Bone marrow (tissue), 2 donors: ENCODE measurements at regions not wholly inside any gene's neighbourhood (a gene's known extent, or its start where the extent isn't known, plus 50 kb on each side); places are given as distances from the start of the nearest gene placed in this dataset.
A peak's percentile ranks its signal among the peaks of the same experiment; 100 is the strongest.
"Not testable (repeated sequence)": the region's sequence is repeated elsewhere in the genome, so short reads cannot be mapped to it uniquely, and the experiment has no call there.

ENCODE experiments used
- DNase-seq, 2 donors: peaks; one replicate each; lab custom pipeline; 2025; lab: John Stamatoyannopoulos, UW

DNA sequence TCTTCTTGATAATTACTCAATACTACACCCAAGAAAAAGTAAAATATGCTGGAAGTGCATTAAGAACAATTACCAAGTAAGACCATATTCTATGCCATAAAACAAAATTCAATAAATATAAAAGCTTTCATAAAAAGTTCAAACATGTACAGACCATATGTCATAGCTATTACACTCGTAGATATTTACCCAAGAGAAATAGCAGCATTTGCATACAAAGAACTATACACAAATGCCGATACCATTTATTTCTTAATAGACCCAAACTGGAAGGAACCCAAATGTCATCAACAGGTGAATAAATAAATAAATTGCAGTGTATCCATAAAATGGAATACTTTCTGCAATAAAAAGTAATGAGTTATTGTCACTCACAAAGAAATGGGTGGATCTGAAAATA is 78.3 kb upstream of the SLC16A7 start:
- no peak for DNase-seq

DNA sequence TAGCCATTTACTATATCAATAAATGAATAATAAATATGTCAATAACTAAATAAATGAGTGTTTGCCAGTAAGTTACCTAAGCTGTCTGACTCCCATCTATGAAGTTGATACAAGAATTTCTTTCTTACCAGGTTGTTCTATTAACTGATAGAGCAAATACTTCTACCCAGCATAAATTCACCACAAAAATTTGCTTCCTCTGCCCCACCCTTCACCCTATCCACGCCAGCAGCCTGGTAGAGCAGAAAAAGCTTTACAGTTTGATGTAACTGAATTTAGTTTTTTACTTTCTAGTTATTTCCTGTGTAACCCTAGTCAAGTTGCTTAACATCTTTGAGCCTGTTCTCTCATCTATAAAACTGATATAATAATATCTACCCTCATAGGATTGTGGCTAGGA is 94.9 kb upstream of the SLC16A7 start:
- no peak for DNase-seq

DNA sequence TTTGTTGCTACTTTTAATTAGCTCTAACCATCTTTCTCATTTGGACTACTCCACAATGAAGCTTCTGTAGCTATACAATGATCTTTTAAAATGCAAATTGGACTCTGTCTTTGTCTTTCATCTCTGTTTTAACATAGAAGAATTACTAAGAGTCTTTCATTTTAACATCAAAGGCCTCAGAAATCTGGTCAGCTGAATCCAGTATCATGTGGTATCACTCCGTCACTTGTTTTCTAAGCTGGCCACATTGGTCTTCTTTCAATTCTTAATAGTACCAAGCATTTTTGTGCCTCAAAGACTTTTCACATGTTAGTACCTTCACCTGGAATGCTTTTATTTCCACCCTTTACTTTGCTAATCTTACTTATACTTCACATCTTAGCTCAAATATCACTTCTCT is 95.5 kb upstream of the SLC16A7 start:
- DNase-seq = no peak

DNA sequence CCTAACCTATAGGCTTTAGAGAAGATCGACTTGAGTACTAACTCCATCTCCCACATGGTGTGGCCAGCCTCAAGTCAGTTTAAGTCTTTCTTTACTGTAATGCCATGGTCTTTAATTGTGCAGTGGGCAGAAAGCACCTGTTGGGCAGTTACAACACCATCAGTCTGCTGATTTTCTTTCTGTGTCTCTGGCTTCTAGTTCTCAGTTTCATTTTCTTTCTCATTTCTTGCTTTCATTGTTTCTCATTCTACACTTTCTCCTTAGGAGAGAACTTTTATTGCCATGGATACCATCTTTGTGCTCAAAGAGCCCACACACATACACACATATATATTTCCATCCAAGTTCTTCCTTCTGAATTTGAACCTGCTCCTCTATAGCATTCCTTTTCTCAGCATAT is 96.1 kb upstream of the SLC16A7 start:
- no peak for DNase-seq

DNA sequence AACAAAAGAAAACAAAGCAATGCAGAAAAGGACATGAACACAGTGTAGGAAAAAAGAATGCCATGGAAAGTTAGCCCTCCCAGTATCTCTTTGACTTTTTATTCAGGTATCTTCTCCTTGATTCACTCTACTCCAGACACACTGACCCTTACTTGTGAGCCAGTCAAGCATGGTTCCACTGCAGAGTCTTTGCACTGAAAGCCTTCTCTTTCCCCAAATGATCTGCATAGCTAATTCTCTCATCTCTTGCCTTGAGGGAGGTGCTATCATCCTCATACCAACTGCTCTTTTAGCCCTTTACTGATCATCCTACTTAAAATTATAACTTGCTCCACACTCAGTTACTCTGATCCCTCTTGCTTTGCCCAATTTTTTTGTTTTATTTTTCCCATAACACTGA is 101.2 kb upstream of the SLC16A7 start:
- DNase-seq = no peak

DNA sequence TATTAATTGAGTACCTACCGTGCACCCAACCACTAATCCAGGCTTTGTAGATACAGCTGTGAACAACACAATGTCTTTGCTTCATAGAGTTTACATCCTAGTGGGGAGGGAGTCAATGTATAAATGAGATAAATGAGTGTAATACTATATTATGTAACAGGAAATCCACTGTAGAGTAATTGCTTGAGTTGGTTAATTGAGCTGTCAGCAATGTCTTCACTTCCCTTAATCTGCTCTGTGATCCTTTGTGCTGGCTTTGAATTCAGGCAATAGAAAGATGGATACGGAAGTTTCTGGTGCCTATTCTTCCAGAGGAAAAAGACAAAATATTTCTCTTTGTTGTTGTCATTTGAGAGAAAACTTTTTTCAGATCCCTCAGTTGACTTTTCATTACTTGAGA is 104.0 kb upstream of the SLC16A7 start:
- no peak for DNase-seq

DNA sequence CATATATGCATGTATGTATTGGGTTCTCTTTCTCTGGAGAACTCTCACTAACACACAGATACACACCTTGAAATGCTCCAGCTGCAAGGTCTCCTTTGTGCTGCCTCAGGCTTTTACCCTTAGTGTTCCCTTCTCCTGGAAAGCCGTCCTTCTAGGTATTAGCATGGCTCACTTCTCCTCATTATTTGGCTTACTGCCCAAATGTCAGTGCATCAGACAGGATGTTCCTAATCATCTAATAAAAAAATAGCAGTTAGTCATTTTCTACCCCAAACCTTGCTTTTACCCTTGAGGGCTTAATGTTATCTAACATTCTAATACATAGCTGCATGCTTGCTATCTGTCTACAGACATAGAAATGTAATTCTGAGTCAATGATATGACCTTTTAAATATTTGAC is 109.0 kb upstream of the SLC16A7 start:
- DNase-seq = no peak

DNA sequence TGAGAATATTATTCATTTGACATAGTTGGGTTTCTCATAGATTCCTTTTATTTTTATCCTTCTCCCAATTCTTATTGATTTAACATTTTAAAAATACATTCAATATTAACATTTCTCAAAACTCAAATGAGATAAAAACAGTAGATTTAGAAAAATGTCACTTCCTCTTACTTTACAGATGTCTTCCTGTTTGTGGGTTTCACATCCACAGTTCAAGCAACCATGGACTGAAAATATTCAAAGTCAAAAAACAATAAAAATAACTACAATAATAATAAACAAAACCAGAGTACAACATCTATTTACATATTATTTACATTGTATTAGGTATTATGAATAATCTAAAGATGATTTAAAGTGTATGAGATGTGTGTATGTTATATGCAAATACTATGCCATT is 111.3 kb upstream of the SLC16A7 start:
- DNase-seq = no peak

DNA sequence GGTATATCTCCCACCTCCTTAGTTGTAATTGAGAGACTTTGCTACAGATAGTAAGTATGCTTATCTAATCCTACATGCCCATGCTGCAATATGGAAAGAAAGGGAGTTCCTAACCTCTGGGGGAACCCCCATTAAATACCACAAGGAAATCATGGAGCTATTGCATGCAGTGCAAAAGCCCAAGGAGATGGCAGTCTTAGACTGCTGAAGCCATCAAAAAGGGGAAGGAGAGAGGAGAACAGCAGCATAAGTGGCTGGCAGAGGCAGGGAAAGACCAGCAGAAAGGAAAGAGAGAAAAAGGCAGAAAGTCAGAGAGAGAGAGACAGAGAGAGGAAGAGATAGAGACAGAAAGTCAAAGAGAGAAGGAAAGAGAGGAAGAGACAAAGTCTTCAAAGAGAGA is 121.6 kb upstream of the SLC16A7 start:
- DNase-seq = not testable (repeated sequence)

DNA sequence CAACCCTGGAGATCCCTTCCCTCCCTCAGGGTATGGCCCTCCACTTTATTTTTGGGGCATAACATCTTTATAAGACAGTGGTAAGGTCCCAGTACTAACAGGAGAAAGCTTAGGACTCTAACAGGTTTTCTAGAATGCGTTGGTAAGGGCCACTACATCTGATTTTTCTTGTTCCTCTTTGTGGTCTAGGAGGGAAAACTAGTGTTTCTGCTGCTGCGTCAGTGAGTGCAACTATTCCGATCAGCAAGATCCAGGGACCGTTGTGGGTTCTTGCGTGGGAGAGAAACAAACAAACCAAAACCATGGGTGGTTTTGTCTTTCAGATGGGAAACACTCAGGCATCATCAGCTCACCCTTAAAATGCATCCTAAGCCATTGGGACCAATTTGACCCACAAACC is 123.6 kb upstream of the SLC16A7 start:
- DNase-seq = peak in 1 of 2 donors; percentile 18

DNA sequence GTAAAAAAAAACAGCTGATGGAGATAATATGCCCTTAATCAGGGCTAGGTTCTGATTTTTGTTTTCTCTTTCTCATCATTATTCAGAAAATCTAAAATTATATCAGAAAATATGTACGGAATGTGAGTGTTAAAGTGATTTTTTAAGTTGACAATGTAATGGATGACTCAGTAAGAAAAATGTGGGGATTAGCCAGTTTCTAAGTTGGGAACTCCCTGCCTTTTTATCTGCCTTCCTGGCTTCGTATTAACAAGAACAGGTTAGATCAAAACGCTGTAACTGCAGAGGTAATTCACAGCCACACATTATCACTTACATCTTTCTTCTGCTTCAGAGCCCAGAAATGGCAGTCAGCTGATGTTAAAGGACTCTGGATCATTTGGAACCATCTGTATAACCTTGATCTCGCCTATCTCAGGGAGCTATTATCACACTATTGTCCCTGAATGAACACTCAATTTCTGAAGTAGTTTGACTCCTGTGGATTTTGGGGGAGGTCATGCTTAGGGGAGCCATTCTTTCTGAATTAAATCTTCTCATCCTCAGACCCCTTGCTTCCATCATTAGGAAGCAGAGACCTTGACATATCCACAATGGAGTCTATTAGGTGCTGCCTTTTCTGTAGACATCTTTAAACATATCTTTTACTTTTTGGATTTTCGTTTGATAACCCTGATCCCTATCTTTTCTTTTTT is 135.7 kb upstream of the SLC16A7 start:
- DNase-seq = no peak

DNA sequence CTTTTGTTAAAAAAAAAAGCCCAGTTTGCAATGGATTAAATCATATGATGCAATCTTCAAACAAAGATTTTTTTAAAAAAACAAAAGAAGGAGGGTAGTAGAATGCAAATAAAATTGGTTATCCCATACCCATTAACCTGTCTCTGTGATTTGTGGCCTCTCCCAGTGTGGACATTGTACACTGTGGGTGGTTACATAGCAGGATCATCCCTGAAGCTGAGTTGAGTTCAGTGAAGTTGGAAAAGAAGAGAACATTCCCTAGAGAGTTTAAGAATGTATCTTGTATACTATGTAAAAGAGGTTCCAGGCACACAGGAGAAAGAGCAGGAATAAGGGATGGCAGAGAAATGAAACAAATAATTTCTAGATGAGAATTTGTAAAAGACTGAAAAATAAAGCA is 142.4 kb upstream of the SLC16A7 start:
- no peak for DNase-seq

DNA sequence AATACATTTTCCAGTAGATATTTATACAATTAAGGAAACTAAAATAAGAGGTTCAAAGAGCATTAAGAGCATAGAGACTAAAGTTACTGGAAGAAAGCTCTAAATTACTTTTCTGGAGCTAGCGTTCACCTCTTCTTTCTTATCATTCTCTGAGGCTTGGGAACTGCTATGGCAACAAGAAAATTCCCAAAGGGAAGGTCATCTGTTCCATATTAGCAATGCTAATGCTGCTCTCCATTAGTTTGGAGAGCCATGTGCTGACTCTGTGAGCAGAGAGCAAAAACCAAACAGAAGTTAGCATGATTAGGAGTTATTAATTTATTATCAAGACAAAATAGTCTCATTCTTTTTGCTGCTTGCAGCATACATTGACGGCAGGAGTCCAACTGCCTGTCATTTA is 143.1 kb upstream of the SLC16A7 start:
- DNase-seq = no peak

DNA sequence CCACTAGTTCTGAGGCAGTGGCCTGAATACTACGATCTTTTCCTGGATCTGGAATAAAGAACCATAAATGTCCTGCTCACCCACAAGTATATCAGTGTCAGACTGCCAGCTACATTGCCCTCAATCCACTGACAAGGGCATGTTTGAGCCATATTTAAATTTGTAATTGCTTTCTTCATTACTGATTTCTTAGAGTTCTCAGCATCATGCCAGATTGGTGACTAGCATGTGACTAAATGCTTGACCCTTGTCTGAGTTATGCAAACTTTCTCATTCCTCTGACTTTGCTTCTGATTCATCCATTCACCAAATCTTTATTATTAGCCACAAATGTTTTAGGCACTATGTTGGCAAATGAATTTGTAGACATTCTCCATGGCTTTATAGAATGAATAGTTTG is 143.6 kb upstream of the SLC16A7 start:
- no peak for DNase-seq

DNA sequence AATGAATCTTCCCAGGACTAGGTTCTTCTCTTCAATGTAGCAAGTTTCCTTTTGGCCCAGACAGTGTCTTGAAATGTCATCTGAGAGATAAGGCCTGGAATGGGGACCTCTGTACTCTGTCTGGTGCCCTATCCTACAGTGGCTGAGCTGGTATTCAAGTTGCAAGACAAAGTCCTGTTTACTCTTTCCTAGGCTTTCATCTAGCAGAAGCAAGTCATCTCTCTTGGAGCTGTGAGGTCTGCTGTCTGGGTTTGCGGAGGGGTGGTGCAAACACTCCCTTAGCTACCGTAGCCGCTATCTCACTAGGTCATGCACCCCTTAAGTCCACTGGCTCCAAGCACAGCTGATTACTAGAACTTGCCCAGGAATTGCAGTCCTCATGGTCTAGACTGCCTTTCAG is 149.7 kb upstream of the SLC16A7 start:
- no peak for DNase-seq

DNA sequence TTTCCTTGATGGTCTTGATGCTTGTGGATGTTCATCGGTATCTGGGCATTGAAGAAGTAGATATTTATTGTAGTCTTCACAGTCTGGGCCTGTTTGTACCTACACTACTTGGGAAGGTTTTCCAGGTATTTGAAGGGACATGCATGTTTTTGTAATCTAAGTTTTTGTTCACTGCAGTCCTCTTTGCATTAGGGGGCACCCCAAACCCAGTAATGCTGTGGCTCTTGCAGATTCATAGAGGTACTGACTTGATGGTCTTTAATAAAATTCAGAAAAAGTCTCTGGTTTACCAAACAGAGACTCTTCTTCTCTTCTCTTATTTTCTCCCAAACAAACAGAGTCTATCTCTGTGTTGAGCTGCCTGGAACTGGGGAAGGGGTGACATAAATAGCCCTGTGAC is 150.9 kb upstream of the SLC16A7 start:
- no peak for DNase-seq

DNA sequence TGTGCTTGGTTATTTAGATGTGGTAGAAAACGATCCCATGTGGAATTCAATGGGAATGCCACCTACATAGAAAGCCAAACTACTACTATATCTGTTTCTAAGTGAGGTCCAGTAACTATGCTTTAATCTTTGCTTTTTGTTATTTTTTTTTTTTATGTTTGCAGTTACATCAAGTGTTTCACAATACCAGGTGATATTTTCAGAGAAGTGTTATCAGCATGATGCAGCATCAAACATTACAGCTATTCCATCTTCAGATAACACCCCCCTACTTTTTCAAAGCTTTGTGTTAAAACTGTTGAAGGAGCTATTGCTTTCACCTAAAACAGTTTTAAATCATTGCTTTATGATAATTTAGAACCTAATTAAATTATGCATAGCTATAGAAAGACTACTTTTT is 163.8 kb upstream of the SLC16A7 start:
- no peak for DNase-seq

DNA sequence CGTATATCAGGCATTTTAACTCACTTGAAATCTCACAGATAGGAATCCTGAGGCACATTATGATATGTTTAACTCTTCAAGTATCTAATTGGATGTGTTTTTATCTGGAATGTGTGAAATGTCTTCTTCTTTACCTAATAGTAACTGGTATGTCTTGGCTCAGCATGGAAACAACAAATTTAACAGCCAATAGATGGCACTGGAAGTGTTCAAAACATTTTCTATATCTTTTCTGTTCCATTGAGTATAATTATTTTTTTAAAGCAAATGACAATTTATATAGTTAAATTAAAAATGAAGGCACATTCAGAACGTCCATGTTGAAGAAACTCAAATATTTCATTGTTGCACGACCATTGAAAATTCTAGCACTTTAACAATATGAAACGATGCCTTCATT is 164.6 kb upstream of the SLC16A7 start:
- DNase-seq = no peak

DNA sequence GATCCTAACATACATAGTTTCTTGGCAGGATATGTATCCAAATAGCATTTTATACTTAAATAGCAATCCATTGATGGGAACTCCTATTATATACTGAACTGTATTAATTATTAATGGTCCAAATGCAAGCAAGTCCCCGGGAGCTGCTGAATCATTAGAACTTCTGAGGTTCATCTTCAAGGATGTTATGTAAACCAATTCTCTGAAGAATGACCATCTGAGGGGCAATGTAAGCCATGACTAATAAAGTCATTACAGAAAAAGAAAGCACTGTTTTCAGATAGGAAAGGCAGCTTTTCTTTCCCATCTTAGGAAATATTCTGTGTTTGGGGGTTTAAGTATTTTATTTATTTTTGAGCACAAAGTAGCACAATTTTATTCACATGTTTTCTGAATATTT is 166.1 kb upstream of the SLC16A7 start:
- no peak for DNase-seq

DNA sequence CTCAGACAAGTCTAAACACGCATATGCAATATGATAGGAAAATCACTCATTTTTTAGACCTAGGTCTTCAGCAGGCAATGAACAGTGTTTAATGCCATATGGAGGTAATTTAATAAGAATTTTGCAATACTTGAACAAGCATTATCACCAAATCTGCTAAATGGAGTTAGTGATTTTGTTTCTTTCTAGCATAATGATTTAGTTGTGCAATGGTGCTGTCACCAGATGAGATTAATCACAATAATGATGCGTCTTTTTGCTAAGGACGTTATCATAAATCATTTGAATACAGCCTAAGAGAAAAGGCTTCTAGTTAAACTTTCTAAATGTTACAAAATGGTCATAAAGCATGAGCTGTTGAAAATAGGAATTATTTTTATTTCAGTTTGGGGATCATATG is 170.0 kb upstream of the SLC16A7 start:
- DNase-seq = no peak

DNA sequence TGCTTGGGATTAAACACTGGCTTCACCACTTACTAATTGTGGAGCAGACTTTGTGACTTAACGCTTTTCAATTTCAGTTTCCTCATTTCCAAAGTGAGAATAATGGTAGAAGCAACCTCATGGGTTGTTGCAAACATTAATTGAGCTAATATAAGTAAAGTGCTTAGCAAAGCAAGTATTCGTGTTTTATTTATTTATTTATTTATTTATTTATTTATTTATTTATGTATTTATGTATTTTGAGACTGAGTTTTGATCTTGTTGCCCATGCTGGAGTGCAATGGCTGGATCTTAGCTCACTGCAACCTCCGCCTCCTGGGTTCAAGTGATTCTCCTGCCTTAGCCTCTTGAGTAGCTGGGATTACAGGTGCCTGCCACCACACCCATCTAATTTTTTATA is 171.2 kb upstream of the SLC16A7 start:
- not testable (repeated sequence) for DNase-seq

DNA sequence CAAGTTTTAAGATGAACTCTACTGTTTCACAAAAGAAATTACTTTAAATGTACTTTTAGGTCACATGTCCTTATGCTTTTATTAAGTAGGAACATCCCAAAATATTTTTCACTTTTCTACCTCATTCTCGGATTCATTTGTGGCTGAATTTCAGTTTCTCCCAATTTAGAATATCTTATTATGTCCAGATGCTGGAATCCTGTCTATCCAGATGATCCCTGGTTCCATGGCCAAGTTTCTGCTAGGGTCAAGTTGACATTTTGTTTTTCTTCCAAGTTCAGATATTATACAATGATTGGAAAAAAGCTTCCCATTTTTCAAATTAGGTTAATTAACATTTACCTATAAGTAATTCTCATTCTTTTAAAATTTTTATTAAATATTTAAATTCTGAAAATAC is 181.8 kb upstream of the SLC16A7 start:
- DNase-seq = no peak

DNA sequence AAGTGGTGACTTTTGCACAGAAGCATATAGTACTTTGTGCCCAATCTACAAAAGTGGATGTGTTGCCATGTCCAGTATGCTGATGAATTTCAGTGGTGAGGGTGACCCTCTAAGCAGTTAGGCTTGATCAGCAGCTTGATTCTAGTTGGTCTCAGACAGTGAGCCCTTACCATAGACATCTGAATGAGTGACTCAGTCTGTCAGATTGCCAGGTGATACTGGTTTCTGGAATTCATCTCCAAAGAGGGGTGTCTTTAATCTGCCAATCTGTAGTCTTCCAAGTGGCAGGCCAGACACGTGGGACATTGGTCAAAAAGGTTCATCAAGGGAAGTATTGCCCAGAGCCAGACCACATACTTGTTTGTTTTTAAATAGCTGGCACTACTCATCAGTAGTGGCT is 187.4 kb upstream of the SLC16A7 start:
- DNase-seq = no peak

DNA sequence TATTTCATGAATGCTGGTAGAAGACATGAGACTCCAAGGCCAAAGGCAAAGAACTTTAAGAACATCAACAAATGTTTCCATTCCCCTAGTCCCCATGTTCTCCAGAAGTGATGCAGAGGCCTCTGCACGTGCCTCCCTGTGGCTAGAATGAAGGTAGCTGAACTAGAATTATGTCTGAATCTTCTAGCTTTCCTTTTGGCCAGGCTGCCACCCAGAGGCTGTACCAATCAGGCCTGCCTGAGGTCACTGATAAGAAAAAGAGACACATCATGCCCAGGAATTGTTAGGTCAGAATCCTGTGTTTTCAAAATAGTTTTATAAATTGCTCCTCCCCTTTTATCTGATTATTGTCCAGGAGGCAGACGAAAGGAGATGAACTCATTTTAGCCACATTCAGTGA is 188.0 kb upstream of the SLC16A7 start:
- DNase-seq = no peak

DNA sequence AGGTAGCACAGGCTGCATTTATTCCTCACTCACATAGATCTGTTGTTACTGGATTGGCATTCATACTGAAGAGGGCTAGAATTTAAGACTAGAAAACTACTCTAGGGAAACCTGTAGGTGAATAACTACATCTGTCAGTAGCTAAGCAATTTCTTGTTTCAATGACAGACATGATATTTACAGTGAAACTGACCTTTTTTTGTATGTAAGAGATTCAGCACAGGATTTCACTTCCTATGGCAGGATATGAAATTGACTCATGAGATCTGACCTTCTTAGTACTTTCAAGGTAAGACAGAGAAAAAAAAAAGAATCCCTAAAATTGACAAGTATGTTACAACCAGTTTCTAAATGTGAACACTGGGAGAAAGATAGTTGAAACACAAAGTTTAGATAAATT is 189.8 kb upstream of the SLC16A7 start:
- no peak for DNase-seq
